Bone marrow (tissue), 2 donors: ENCODE measurements at regions not wholly inside any gene's neighbourhood (a gene's known extent, or its start where the extent isn't known, plus 50 kb on each side); places are given as distances from the start of the nearest gene placed in this dataset.
"Not testable (repeated sequence)": the region's sequence is repeated elsewhere in the genome, so short reads cannot be mapped to it uniquely, and the experiment has no call there.

ENCODE experiments used
- DNase-seq, 2 donors: peaks; one replicate each; lab custom pipeline; 2025; lab: John Stamatoyannopoulos, UW

- DNase-seq, result not testable (repeated sequence)
These were observed 106.0 kb downstream of the SPATA18 start for GRCh38 chr4:52157071-52157470.

- no peak for DNase-seq
These were observed 106.7 kb downstream of the SPATA18 start for GRCh38 chr4:52157641-52158316.

- no peak for DNase-seq
These were observed 109.8 kb downstream of the SPATA18 start for GRCh38 chr4:52160859-52161258.

- DNase-seq, result no peak
These were observed 113.0 kb downstream of the SPATA18 start for GRCh38 chr4:52164116-52164515.

GRCh38 chr4:52172166-52172565 is 121.1 kb downstream of the SPATA18 start:
- no peak for DNase-seq

- DNase-seq, result no peak
These were observed 122.5 kb downstream of the SPATA18 start for GRCh38 chr4:52173470-52174045.

GRCh38 chr4:52187603-52188002 is 136.5 kb downstream of the SPATA18 start:
- DNase-seq, result no peak

- DNase-seq, result no peak
These were observed 140.9 kb downstream of the SPATA18 start for GRCh38 chr4:52192001-52192400.

GRCh38 chr4:52192721-52193135 is 141.6 kb downstream of the SPATA18 start:
- no peak for DNase-seq

- no peak for DNase-seq
These were observed 144.8 kb downstream of the SPATA18 start for GRCh38 chr4:52195869-52196268.

GRCh38 chr4:52196606-52197130 is 145.6 kb downstream of the SPATA18 start:
- DNase-seq, result no peak

GRCh38 chr4:52197306-52197705 is 146.2 kb downstream of the SPATA18 start:
- DNase-seq, result no peak

GRCh38 chr4:52198294-52198693 is 147.2 kb downstream of the SPATA18 start:
- no peak for DNase-seq

GRCh38 chr4:52199574-52200338 is 148.7 kb downstream of the SPATA18 start:
- no peak for DNase-seq

GRCh38 chr4:52200339-52200725 is 149.2 kb downstream of the SPATA18 start:
- no peak for DNase-seq

- DNase-seq, result no peak
These were observed 150.6 kb downstream of the SPATA18 start for GRCh38 chr4:52201715-52202114.

- no peak for DNase-seq
These were observed 151.2 kb downstream of the SPATA18 start for GRCh38 chr4:52202251-52202779.

- DNase-seq, result no peak
These were observed 151.8 kb downstream of the SPATA18 start for GRCh38 chr4:52202931-52203330.

- DNase-seq, result no peak
These were observed 152.2 kb downstream of the SPATA18 start for GRCh38 chr4:52203351-52203750.

- no peak for DNase-seq
These were observed 153.8 kb downstream of the SPATA18 start for GRCh38 chr4:52204921-52205320.

- DNase-seq, result not testable (repeated sequence)
These were observed 156.0 kb downstream of the SPATA18 start for GRCh38 chr4:52207146-52207545.

GRCh38 chr4:52212702-52213101 is 161.6 kb downstream of the SPATA18 start:
- no peak for DNase-seq

GRCh38 chr4:52231526-52231925 is 180.4 kb downstream of the SPATA18 start:
- DNase-seq, result no peak
